NCI-H1092 (cell line): ENCODE measurements at regions not wholly inside any gene's neighbourhood (a gene's known extent, or its start where the extent isn't known, plus 50 kb on each side); places are given as distances from the start of the nearest gene placed in this dataset.
"Not testable (repeated sequence)": the region's sequence is repeated elsewhere in the genome, so short reads cannot be mapped to it uniquely, and the experiment has no call there.

Experiments
- DNase-seq: peaks from one replicate; lab custom pipeline; 2025; lab: John Stamatoyannopoulos, UW

- DNase-seq = no peak
Measured at GRCh38 chr6:69623357-69623756, 173.5 kb downstream of the LMBRD1 start.

GRCh38 chr6:69622924-69623323 lies 173.9 kb downstream of the LMBRD1 start:
- no peak for DNase-seq

- no peak for DNase-seq
Measured at GRCh38 chr6:69622230-69622629, 174.6 kb downstream of the LMBRD1 start.

- DNase-seq = no peak
Measured at GRCh38 chr6:69617163-69617562, 179.6 kb downstream of the LMBRD1 start.

GRCh38 chr6:69609836-69610472 lies 186.9 kb downstream of the LMBRD1 start:
- DNase-seq = no peak

- no peak for DNase-seq
Measured at GRCh38 chr6:69601132-69601531, 195.7 kb downstream of the LMBRD1 start.

GRCh38 chr6:69594405-69594804 lies 202.4 kb downstream of the LMBRD1 start:
- no peak for DNase-seq

GRCh38 chr6:69593706-69594105 lies 203.1 kb downstream of the LMBRD1 start:
- DNase-seq = no peak

GRCh38 chr6:69589626-69590025 lies 207.2 kb downstream of the LMBRD1 start:
- DNase-seq = no peak

GRCh38 chr6:69584913-69585729 lies 211.7 kb downstream of the LMBRD1 start:
- DNase-seq = no peak

- DNase-seq = no peak
Measured at GRCh38 chr6:69584536-69584912, 212.3 kb downstream of the LMBRD1 start.

- no peak for DNase-seq
Measured at GRCh38 chr6:69581581-69581980, 215.2 kb downstream of the LMBRD1 start.

- peak; percentile 13 for DNase-seq
Measured at GRCh38 chr6:69580706-69581105, 216.1 kb downstream of the LMBRD1 start.

- DNase-seq = no peak
Measured at GRCh38 chr6:69578361-69578890, 218.4 kb downstream of the LMBRD1 start.

GRCh38 chr6:69571234-69571633 lies 225.6 kb downstream of the LMBRD1 start:
- no peak for DNase-seq

- no peak for DNase-seq
Measured at GRCh38 chr6:69570106-69570505, 226.7 kb downstream of the LMBRD1 start.

GRCh38 chr6:69560597-69560996 lies 236.2 kb downstream of the LMBRD1 start:
- not testable (repeated sequence) for DNase-seq

GRCh38 chr6:69555088-69555638 lies 241.6 kb downstream of the LMBRD1 start:
- DNase-seq = no peak

GRCh38 chr6:69542494-69542893 lies 254.3 kb downstream of the LMBRD1 start:
- DNase-seq = no peak

GRCh38 chr6:69527921-69528476 lies 268.8 kb downstream of the LMBRD1 start:
- no peak for DNase-seq

GRCh38 chr6:69515480-69515879 lies 281.3 kb downstream of the LMBRD1 start:
- not testable (repeated sequence) for DNase-seq

GRCh38 chr6:69494595-69494994 lies 302.2 kb downstream of the LMBRD1 start:
- DNase-seq = no peak

GRCh38 chr6:69489970-69490369 lies 306.8 kb downstream of the LMBRD1 start:
- no peak for DNase-seq
